ENCODE measurements at regions not wholly inside any gene's neighbourhood (a gene's known extent, or its start where the extent isn't known, plus 50 kb on each side); places are given as distances from the start of the nearest gene placed in this dataset.

DNA sequence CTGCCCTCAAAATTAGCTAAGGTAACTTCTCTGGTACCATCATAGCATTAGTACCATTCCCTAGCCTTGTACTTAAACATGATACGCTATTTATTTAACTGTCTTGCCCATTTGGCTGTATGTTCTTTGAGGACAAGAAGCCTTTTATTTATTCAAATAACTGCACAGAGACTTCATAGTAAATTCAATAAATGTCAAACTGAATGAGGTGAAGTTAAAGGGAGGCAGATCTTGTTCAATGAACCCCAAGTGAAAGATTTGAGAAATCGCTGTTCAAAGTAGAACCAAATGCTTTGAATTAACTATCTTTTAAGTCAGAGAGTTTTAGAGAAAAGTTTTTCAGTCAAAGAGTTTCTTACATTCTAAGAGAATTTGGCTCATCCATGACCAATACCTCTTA is 203.6 kb downstream of the GXYLT1 start:
- no peak overlapping the region for H3K4me3 ChIP-seq (ENCODE audit: extremely low read depth, insufficient read depth, low read length, poor library complexity, severe bottlenecking)
- H3K4me1 ChIP-seq (ENCODE audit: control insufficient read depth, insufficient read depth, low read length, poor library complexity, severe bottlenecking), result no peaks in the 10 kb centered on the region
- H3K27ac ChIP-seq (ENCODE audit: low read depth, low read length, severe bottlenecking), result no peak overlapping the region
- peaks cover 13% of the 10 kb centered on the region for H3K9me3 ChIP-seq (ENCODE audit: control insufficient read depth, low read length)
- H3K36me3 ChIP-seq (ENCODE audit: control insufficient read depth, insufficient read depth, low read length), result no peaks in the 10 kb centered on the region
- WGBS, 2 experiments (ENCODE audit: insufficient coverage in 2 of 2), result 100% methylated on average over 1 of the region's 2 CpGs; no CpG with 5 or more reads in 1 of the 2 experiments

DNA sequence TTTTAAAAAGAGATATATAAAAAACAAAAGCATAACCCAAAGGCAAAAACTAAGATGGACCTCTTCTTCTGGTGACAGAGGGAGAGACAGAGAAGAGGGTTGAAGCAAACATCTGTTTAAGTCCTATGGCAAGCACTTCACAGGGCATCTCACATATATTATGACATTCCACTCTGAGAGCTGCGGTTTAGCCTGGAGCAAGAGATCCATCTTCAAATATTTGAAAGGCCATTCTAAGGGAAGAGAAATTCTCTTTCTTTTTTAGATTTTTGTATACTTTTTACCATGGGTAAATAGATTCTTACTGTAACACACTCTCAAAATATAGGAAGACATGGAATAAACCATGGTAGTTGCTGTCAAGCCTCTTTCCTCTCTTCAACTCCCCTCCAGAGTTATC is 204.1 kb downstream of the GXYLT1 start:
- H3K4me3 ChIP-seq (ENCODE audit: extremely low read depth, insufficient read depth, low read length, poor library complexity, severe bottlenecking), result no peak overlapping the region
- no peak overlapping the region for H3K27ac ChIP-seq (ENCODE audit: low read depth, low read length, severe bottlenecking)
- H3K4me1 ChIP-seq (ENCODE audit: control insufficient read depth, insufficient read depth, low read length, poor library complexity, severe bottlenecking), result no peaks in the 10 kb centered on the region
- no CpG with 5 or more reads among the region's 1 CpG for WGBS, 2 experiments (ENCODE audit: insufficient coverage in 2 of 2)
- no peaks in the 10 kb centered on the region for H3K36me3 ChIP-seq (ENCODE audit: control insufficient read depth, insufficient read depth, low read length)
- H3K9me3 ChIP-seq (ENCODE audit: control insufficient read depth, low read length), result peaks cover 8% of the 10 kb centered on the region

DNA sequence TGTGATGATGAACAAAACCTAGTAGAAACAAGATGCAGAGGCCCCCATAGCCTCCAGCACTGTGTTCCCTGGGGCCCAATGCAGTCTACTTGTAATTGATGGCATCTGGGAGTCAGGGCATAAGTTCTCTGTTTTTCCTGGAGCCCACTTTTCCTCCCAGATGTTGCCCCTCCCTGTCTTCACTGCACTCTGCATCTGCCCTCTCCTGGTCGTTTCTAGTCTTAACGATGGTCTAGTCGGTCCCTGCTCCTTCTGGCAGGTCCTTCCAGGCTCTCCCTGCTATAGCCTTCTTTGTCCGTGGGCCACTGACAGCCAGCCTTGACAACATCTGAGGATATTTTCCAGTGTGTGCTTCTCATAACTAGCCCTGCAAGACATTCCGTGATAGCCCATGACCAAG is 208.3 kb downstream of the GXYLT1 start:
- peaks cover 3% of the 10 kb centered on the region for H3K9me3 ChIP-seq (ENCODE audit: control insufficient read depth, low read length)
- H3K27ac ChIP-seq (ENCODE audit: low read depth, low read length, severe bottlenecking), result no peak overlapping the region
- no peak overlapping the region for H3K4me3 ChIP-seq (ENCODE audit: extremely low read depth, insufficient read depth, low read length, poor library complexity, severe bottlenecking)
- H3K4me1 ChIP-seq (ENCODE audit: control insufficient read depth, insufficient read depth, low read length, poor library complexity, severe bottlenecking), result peaks cover 6% of the 10 kb centered on the region
- 89 to 95% methylated on average over 4 to 5 of the region's 5 CpGs for WGBS, 2 experiments (ENCODE audit: insufficient coverage in 2 of 2)
- H3K36me3 ChIP-seq (ENCODE audit: control insufficient read depth, insufficient read depth, low read length), result no peaks in the 10 kb centered on the region

DNA sequence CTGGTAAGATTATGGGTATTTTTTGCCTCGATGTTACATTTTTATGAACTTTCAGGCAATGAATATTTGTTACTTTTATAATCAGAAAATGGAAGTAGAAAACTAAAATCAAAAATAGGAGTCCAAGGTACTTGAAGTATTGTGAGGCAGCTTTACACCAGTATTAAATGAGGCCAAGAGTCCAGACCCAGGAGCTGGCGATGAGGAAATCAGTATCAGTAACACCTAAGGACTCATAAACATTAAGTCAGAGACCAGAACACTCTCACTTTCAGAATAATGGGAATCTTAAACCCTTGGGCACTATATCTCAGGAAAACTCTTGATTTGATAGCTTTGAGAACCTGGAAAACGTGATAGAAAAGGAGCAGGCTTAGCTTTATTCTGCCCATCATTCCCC is 208.8 kb downstream of the GXYLT1 start:
- H3K4me1 ChIP-seq (ENCODE audit: control insufficient read depth, insufficient read depth, low read length, poor library complexity, severe bottlenecking), result peaks cover 6% of the 10 kb centered on the region
- peaks cover 3% of the 10 kb centered on the region for H3K9me3 ChIP-seq (ENCODE audit: control insufficient read depth, low read length)
- no peak overlapping the region for H3K4me3 ChIP-seq (ENCODE audit: extremely low read depth, insufficient read depth, low read length, poor library complexity, severe bottlenecking)
- 100% methylated on average over 2 of the region's 3 CpGs; no CpG with 5 or more reads in 1 of the 2 experiments for WGBS, 2 experiments (ENCODE audit: insufficient coverage in 2 of 2)
- H3K27ac ChIP-seq (ENCODE audit: low read depth, low read length, severe bottlenecking), result no peak overlapping the region
- H3K36me3 ChIP-seq (ENCODE audit: control insufficient read depth, insufficient read depth, low read length), result no peaks in the 10 kb centered on the region

DNA sequence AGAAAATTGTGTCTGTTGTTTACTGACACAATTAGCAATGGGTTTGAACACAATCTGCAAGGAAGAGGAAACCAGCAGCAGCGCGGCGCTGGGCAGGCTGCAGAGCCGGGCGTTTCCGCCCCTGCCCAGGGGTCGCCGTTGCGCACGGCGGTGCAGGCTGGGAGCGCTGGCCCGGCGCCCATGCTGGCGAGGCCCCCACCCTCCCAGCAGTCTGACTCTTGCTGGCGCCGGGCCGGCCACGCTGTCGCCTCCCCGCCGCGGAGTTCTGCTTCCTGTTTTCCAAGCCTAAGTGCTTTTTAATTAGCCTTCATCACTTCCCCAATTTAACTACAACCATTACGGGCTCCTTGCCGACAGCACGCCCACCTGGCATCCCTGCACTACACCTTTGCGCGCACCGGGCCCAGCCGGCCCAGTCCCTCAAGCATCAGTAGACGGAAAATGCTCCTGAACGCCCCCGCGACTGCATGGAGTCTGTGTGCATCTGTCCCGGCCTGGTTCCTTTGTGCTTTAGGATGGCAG is 212.1 kb downstream of the GXYLT1 start:
- Histone ChIP-seq H3K36me3 (ENCODE audit: control insufficient read depth, insufficient read depth, low read length) (no peaks in the 10 kb centered on the region), H3K4me3 (ENCODE audit: extremely low read depth, insufficient read depth, low read length, poor library complexity, severe bottlenecking) (peak overlapping the region; percentile 19), H3K4me1 (ENCODE audit: control insufficient read depth, insufficient read depth, low read length, poor library complexity, severe bottlenecking) (peaks cover 6% of the 10 kb centered on the region), H3K9me3 (ENCODE audit: control insufficient read depth, low read length) (peaks cover 3% of the 10 kb centered on the region), H3K27ac (ENCODE audit: low read depth, low read length, severe bottlenecking) (peak overlapping the region; percentile 82)
- WGBS, 2 experiments (ENCODE audit: insufficient coverage in 2 of 2), result 29 to 42% methylated on average over 34 of the region's 35 CpGs

DNA sequence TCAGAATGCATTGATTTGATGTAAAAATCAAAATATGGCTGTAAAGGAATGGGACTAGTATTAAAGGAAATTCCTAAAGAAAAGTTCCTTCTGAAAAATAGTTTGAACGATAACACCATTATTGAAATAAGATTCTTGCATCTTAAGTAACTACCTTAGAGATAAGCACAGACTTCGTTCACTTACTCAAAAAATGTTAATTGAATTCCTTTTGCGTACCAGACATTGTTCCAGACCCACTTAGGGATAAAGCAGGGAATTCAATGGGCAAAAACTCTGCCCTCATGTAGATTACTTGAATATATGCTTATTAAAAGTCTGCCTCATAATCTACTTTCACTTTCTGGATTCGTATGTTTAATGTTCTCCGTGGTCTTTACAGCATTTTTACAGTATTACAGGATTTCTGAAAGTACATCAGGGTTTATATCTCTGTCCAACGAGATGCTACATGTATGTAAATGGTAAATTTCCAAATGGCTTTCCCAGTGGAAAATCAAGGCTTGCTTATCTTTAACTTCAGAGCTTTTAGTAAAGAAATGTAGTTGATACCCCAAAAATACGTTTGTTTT is 213.7 kb downstream of the GXYLT1 start:
- no peak overlapping the region for H3K4me3 ChIP-seq (ENCODE audit: extremely low read depth, insufficient read depth, low read length, poor library complexity, severe bottlenecking)
- 100% methylated on average over 4 of the region's 7 CpGs; no CpG with 5 or more reads in 1 of the 2 experiments for WGBS, 2 experiments (ENCODE audit: insufficient coverage in 2 of 2)
- H3K9me3 ChIP-seq (ENCODE audit: control insufficient read depth, low read length), result peaks cover 3% of the 10 kb centered on the region
- H3K36me3 ChIP-seq (ENCODE audit: control insufficient read depth, insufficient read depth, low read length), result no peaks in the 10 kb centered on the region
- H3K4me1 ChIP-seq (ENCODE audit: control insufficient read depth, insufficient read depth, low read length, poor library complexity, severe bottlenecking), result peaks cover 6% of the 10 kb centered on the region
- no peak overlapping the region for H3K27ac ChIP-seq (ENCODE audit: low read depth, low read length, severe bottlenecking)

DNA sequence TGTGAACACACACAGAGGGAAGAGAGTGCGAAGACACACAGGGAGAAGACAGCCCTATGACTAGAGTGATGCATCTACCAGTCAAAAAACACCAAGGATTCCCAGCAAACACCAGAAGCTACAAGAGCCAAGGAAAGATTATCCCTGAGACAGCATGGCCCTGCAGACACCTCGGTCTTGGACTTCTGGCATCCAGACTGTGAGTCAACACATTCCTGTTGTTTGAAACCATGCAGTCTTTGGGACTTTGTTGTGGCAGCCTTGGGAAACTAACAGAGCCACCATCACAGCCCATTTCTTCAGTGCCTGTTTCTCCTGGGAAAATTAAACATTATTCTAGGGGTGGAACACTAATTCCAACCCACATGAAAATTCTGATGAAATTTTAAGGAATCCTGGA is 220.6 kb downstream of the GXYLT1 start:
- Histone ChIP-seq H3K4me1 (ENCODE audit: control insufficient read depth, insufficient read depth, low read length, poor library complexity, severe bottlenecking) (no peaks in the 10 kb centered on the region), H3K27ac (ENCODE audit: low read depth, low read length, severe bottlenecking) (peak overlapping the region; percentile 32), H3K36me3 (ENCODE audit: control insufficient read depth, insufficient read depth, low read length) (no peaks in the 10 kb centered on the region), H3K4me3 (ENCODE audit: extremely low read depth, insufficient read depth, low read length, poor library complexity, severe bottlenecking) (no peak overlapping the region), H3K9me3 (ENCODE audit: control insufficient read depth, low read length) (no peaks in the 10 kb centered on the region)
- WGBS, 2 experiments (ENCODE audit: insufficient coverage in 2 of 2), result 75 to 82% methylated on average over 1 of the region's 2 CpGs

DNA sequence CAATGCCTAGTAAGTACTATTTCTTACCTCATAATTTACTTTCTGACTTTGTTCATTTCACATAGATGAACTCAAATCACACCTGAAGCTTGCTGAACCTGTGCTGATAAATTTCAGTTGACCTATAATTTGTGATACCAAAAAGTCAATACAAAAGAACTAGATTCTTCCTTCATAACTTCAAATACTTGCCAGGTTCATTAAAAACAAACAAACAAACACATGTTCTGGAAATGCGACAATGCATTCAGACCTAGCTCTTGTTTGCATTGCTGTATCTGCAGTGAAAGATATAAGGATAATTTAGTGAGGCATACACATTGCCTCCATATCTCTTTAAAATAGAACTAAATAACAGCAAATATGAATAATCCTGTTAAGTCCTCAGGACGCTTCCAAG is 221.3 kb downstream of the GXYLT1 start:
- Histone ChIP-seq H3K9me3 (ENCODE audit: control insufficient read depth, low read length) (no peaks in the 10 kb centered on the region), H3K4me1 (ENCODE audit: control insufficient read depth, insufficient read depth, low read length, poor library complexity, severe bottlenecking) (peaks cover 1% of the 10 kb centered on the region), H3K36me3 (ENCODE audit: control insufficient read depth, insufficient read depth, low read length) (no peaks in the 10 kb centered on the region), H3K27ac (ENCODE audit: low read depth, low read length, severe bottlenecking) (no peak overlapping the region), H3K4me3 (ENCODE audit: extremely low read depth, insufficient read depth, low read length, poor library complexity, severe bottlenecking) (no peak overlapping the region)
- WGBS, 2 experiments (ENCODE audit: insufficient coverage in 2 of 2), result 100% methylated on average over 1 of the region's 2 CpGs

DNA sequence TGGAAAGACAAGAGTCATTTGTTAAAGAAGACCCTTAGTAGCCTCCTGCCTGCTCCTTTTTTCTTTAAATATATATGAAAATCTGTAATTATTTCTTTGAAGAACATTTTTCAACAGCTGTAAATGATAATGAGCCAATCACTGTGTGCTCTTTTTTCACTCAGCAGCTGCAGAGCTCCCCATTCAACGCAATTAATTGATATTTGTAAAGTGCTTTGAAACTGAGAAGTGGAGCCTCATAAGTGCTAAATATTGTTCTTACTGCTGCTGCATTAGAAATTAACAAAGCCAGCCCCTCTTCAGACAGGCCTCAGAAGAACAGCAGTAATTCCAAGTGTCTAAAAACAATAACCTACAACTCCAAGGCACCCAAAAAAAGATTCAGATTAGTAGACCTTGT is 224.3 kb downstream of the GXYLT1 start:
- H3K27ac ChIP-seq (ENCODE audit: low read depth, low read length, severe bottlenecking), result no peak overlapping the region

DNA sequence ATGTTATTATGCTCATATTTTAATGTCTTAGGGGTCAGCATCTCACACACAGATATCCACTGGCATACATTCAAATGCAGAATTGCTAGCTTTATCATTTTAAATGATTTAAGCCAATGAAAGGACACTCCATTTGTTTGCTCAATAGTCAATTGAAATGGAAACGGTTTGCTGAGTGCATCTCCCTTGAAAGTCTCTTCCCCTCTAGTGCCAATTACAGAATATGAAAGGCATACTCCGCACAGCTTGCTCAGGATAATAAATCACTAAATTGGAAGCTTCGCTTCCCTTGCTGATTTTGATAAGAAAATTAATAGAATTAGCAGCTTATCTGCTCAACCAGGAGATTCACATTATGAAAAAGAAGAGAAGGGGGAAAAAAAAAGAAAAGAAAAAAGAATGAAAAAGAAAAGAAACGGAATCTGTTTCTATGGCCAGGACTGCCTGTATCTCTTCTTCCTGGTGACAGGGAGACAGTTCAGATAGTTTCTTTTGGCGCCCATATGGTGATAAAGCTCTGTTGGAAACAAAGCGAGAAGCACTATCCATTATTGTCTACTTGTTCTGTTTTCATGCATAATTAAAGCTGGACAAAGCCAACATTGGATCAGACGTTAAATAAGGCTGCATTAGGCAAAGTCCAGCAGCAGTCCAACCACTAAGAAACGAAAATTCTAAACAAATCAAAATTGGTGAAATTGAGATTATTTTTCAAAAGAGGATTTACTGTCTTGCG is 225.0 kb downstream of the GXYLT1 start:
- Histone ChIP-seq H3K4me1 (ENCODE audit: control insufficient read depth, insufficient read depth, low read length, poor library complexity, severe bottlenecking) (peaks cover 10% of the 10 kb centered on the region), H3K9me3 (ENCODE audit: control insufficient read depth, low read length) (no peaks in the 10 kb centered on the region), H3K4me3 (ENCODE audit: extremely low read depth, insufficient read depth, low read length, poor library complexity, severe bottlenecking) (no peak overlapping the region), H3K27ac (ENCODE audit: low read depth, low read length, severe bottlenecking) (no peak overlapping the region), H3K36me3 (ENCODE audit: control insufficient read depth, insufficient read depth, low read length) (no peaks in the 10 kb centered on the region)
- 24 to 31% methylated on average over 1 to 4 of the region's 9 CpGs for WGBS, 2 experiments (ENCODE audit: insufficient coverage in 2 of 2)

More for the DNA sequence above, 224.3 kb downstream of the GXYLT1 start:
- no peaks in the 10 kb centered on the region for H3K36me3 ChIP-seq (ENCODE audit: control insufficient read depth, insufficient read depth, low read length)
- WGBS, 2 experiments (ENCODE audit: insufficient coverage in 2 of 2), result no CpG with 5 or more reads among the region's 1 CpG
- no peak overlapping the region for H3K4me3 ChIP-seq (ENCODE audit: extremely low read depth, insufficient read depth, low read length, poor library complexity, severe bottlenecking)
- no peaks in the 10 kb centered on the region for H3K9me3 ChIP-seq (ENCODE audit: control insufficient read depth, low read length)
- H3K4me1 ChIP-seq (ENCODE audit: control insufficient read depth, insufficient read depth, low read length, poor library complexity, severe bottlenecking), result peaks cover 10% of the 10 kb centered on the region

DNA sequence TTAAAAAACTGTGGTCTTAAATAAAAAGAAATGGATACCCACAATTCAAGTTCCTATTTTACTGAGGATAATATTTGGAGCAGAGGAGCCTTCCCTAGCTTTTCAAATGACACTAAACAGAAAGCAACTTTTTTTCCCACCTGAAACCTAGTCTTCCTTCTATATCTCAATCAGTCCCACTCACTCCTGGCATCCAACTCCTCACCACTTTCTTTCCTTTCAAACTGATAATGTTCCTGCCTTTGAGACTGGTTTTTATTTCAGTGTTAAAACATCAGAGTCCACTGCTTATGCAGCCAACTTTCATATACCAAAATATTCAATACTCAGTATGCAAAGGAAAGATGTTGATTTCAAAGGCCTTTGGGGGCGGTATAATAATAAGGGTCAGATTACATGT is 225.6 kb downstream of the GXYLT1 start:
- Histone ChIP-seq H3K36me3 (ENCODE audit: control insufficient read depth, insufficient read depth, low read length) (no peaks in the 10 kb centered on the region), H3K9me3 (ENCODE audit: control insufficient read depth, low read length) (no peaks in the 10 kb centered on the region), H3K27ac (ENCODE audit: low read depth, low read length, severe bottlenecking) (no peak overlapping the region), H3K4me1 (ENCODE audit: control insufficient read depth, insufficient read depth, low read length, poor library complexity, severe bottlenecking) (peaks cover 10% of the 10 kb centered on the region), H3K4me3 (ENCODE audit: extremely low read depth, insufficient read depth, low read length, poor library complexity, severe bottlenecking) (no peak overlapping the region)
- WGBS, 2 experiments (ENCODE audit: insufficient coverage in 2 of 2), result 40 to 83% methylated on average over 1 of the region's 1 CpG

Measured in mesodermal cell (in vitro differentiated cells).